Left ventricle myocardium inferior (tissue), 1 donor: ENCODE measurements at regions not wholly inside any gene's neighbourhood (a gene's known extent, or its start where the extent isn't known, plus 50 kb on each side); places are given as distances from the start of the nearest gene placed in this dataset.

ENCODE experiments used
- DNase-seq: peaks from one replicate; pipeline ENCODE4 v3.0.0-alpha.2; 2020
- H3K27ac ChIP-seq: fragments of 200-600 bp; replicated peaks from 2 replicates; pipeline ENCODE4 v1.8.0; 2021
- H3K27me3 ChIP-seq: fragments of 200-600 bp; 2 replicates; pipeline ENCODE4 v1.8.0; 2021; ENCODE audit warnings: low read depth
- H3K36me3 ChIP-seq: fragments of 200-600 bp; 2 replicates; pipeline ENCODE4 v1.8.0; 2021
- H3K4me1 ChIP-seq: fragments of 200-600 bp; 2 replicates; pipeline ENCODE4 v1.8.0; 2021
- H3K4me3 ChIP-seq: fragments of 200-600 bp; 2 replicates; pipeline ENCODE4 v1.8.0; 2021; ENCODE audit warnings: mild to moderate bottlenecking, moderate library complexity
- H3K9me3 ChIP-seq: fragments of 200-600 bp; replicated peaks from 2 replicates; pipeline ENCODE4 v1.8.0; 2021
- CTCF ChIP-seq: fragments of 200-600 bp; IDR thresholded peaks from 2 replicates; pipeline ENCODE4 v1.8.0; 2021; ENCODE audit warnings: antibody characterized with exemption, mild to moderate bottlenecking, borderline replicate concordance
- intact Hi-C: fragments of 100-400 bp; cut with micrococcal nuclease; formaldehyde crosslinking; loops from one replicate; pipeline ENCODE4 v1.11.0; 2022
- donor health status: DM: no; HTN: yes; CAD: no; lungs with severe emphysema.

- no peak for TF ChIP-seq CTCF
- DNase-seq, result no peak
- intact Hi-C loops, result no loop called here
- Histone ChIP-seq H3K27me3 (peaks cover 63% of the 10 kb centered on the region), H3K36me3 (no peaks in the 10 kb centered on the region), H3K4me1 (no peaks in the 10 kb centered on the region), H3K4me3 (no peak overlapping the region), H3K9me3 (no peaks in the 10 kb centered on the region), H3K27ac (no peak overlapping the region)
Observed at GRCh38 chr22:48908547-48908946, 919.1 kb downstream of the BRD1 start.

- Histone ChIP-seq H3K36me3 (no peaks in the 10 kb centered on the region), H3K4me3 (no peak overlapping the region), H3K4me1 (no peaks in the 10 kb centered on the region), H3K27me3 (peaks cover 57% of the 10 kb centered on the region), H3K27ac (no peak overlapping the region), H3K9me3 (no peaks in the 10 kb centered on the region)
- intact Hi-C loops, result no loop called here
- no peak for TF ChIP-seq CTCF
- no peak for DNase-seq
Observed at GRCh38 chr22:48907591-48907990, 920.1 kb downstream of the BRD1 start.

- no peak for DNase-seq
- TF ChIP-seq CTCF, result no peak
- no peaks in the 10 kb centered on the region for H3K4me1 ChIP-seq
Observed at GRCh38 chr22:48906216-48906835, 921.3 kb downstream of the BRD1 start.

GRCh38 chr22:48905206-48905975 lies 922.3 kb downstream of the BRD1 start:
- Histone ChIP-seq H3K4me3 (no peak overlapping the region), H3K27ac (no peak overlapping the region), H3K9me3 (no peaks in the 10 kb centered on the region), H3K4me1 (no peaks in the 10 kb centered on the region), H3K36me3 (no peaks in the 10 kb centered on the region), H3K27me3 (peaks cover 57% of the 10 kb centered on the region)
- TF ChIP-seq CTCF, result no peak
- intact Hi-C loops, result no loop called here
- DNase-seq, result no peak

More at GRCh38 chr22:48906216-48906835, 921.3 kb downstream of the BRD1 start:
- Histone ChIP-seq H3K36me3 (no peaks in the 10 kb centered on the region), H3K27me3 (peaks cover 57% of the 10 kb centered on the region), H3K9me3 (no peaks in the 10 kb centered on the region), H3K27ac (no peak overlapping the region), H3K4me3 (no peak overlapping the region)
- intact Hi-C loops, result no loop called here

- Histone ChIP-seq H3K27me3 (peaks cover 51% of the 10 kb centered on the region), H3K4me1 (no peaks in the 10 kb centered on the region), H3K27ac (no peak overlapping the region), H3K36me3 (no peaks in the 10 kb centered on the region), H3K4me3 (no peak overlapping the region), H3K9me3 (no peaks in the 10 kb centered on the region)
- no peak for DNase-seq
- TF ChIP-seq CTCF, result no peak
- intact Hi-C loops, result no loop called here
Observed at GRCh38 chr22:48902983-48903650, 924.6 kb downstream of the BRD1 start.
